Keratinocyte (primary cell): ENCODE measurements at regions not wholly inside any gene's neighbourhood (a gene's known extent, or its start where the extent isn't known, plus 50 kb on each side); places are given as distances from the start of the nearest gene placed in this dataset.

Source experiments
- DNase-seq: peaks from one replicate; pipeline ENCODE4 v3.0.0-alpha.2; 2011; ENCODE audit warnings: low read depth, missing footprints, low spot score
- FAIRE-seq: peaks from 2 replicates; lab custom pipeline; 2011; peaks lifted over from hg19 to GRCh38; lab: Jason Lieb, UNC
- H2AFZ ChIP-seq: 2 replicates; pipeline ENCODE4 v1.6.0; 2012; ENCODE audit warnings: low read length, control low read depth, inconsistent platforms; ENCODE audit not compliant: control insufficient read depth
- H3K27ac ChIP-seq: 2 replicates; pipeline ENCODE4 v1.5.1; 2011; ENCODE audit warnings: low read length; ENCODE audit not compliant: control insufficient read depth, insufficient read depth
- H3K27me3 ChIP-seq: 3 replicates; pipeline ENCODE4 v1.6.0; 2011; ENCODE audit warnings: low read length; ENCODE audit not compliant: control insufficient read depth, insufficient read depth; ENCODE audit errors: extremely low read depth
- H3K36me3 ChIP-seq, 2 experiments: 2 replicates in 1 of 2; 3 replicates in 1 of 2; pipeline ENCODE4 v1.5.1; 2011; ENCODE audit warnings: low read length in 2 of 2, mild to moderate bottlenecking in 1 of 2; ENCODE audit not compliant: control insufficient read depth in 2 of 2, insufficient read depth in 2 of 2; ENCODE audit errors: extremely low read depth in 1 of 2
- H3K4me1 ChIP-seq: 3 replicates; pipeline ENCODE4 v1.5.1; 2011; ENCODE audit warnings: low read length; ENCODE audit not compliant: control insufficient read depth, insufficient read depth; ENCODE audit errors: extremely low read depth
- H3K4me2 ChIP-seq: 3 replicates; pipeline ENCODE4 v1.6.0; 2011; ENCODE audit warnings: low read depth, low read length; ENCODE audit not compliant: control insufficient read depth, insufficient read depth; ENCODE audit errors: extremely low read depth
- H3K4me3 ChIP-seq, 3 experiments: fragments of 200-600 bp in 1 of 3; sonication (generic) in 1 of 3; 2 replicates in 2 of 3; 3 replicates in 1 of 3; pipeline ENCODE4 v1.5.1; 2011 to 2016; ENCODE audit warnings: low read length in 3 of 3, mild to moderate bottlenecking in 3 of 3, control low read depth in 2 of 3, inconsistent platforms in 1 of 3, low read depth in 1 of 3, mixed read lengths in 1 of 3, mixed run types in 1 of 3, moderate library complexity in 1 of 3; ENCODE audit not compliant: control insufficient read depth in 2 of 3, insufficient read depth in 2 of 3; ENCODE audit errors: extremely low read depth in 1 of 3
- H3K79me2 ChIP-seq: 2 replicates; pipeline ENCODE4 v1.6.0; 2012; ENCODE audit warnings: low read length; ENCODE audit not compliant: control insufficient read depth, insufficient read depth
- H3K9ac ChIP-seq: 3 replicates; pipeline ENCODE4 v1.6.0; 2011; ENCODE audit warnings: low read length; ENCODE audit not compliant: control insufficient read depth, insufficient read depth; ENCODE audit errors: extremely low read depth
- H3K9me1 ChIP-seq: 3 replicates; pipeline ENCODE4 v1.6.0; 2011; ENCODE audit warnings: low read length; ENCODE audit not compliant: control insufficient read depth, insufficient read depth; ENCODE audit errors: extremely low read depth
- H3K9me3 ChIP-seq: 2 replicates; pipeline ENCODE4 v1.5.1; 2012; ENCODE audit warnings: low read depth, low read length; ENCODE audit not compliant: control insufficient read depth
- H4K20me1 ChIP-seq: 3 replicates; pipeline ENCODE4 v1.6.0; 2011; ENCODE audit warnings: low read length; ENCODE audit not compliant: control insufficient read depth, insufficient read depth; ENCODE audit errors: extremely low read depth
- CTCF ChIP-seq, 3 experiments: IDR thresholded peaks in 1 of 3; conservative IDR thresholded peaks in 1 of 3; optimal IDR thresholded peaks in 1 of 3; 2 replicates in 2 of 3; 3 replicates in 1 of 3; pipeline versions ENCODE3 to v1.5.1; 2011; ENCODE audit warnings: low read length in 3 of 3, mild to moderate bottlenecking in 3 of 3, moderate library complexity in 2 of 3, control low read depth in 1 of 3, inconsistent platforms in 1 of 3; ENCODE audit not compliant: insufficient read depth in 2 of 3; ENCODE audit errors: extremely low read depth in 1 of 3
- EZH2 ChIP-seq: IDR thresholded peaks from one replicate; pipeline ENCODE4 v1.6.1; 2012; ENCODE audit warnings: inconsistent platforms, mild to moderate bottlenecking, low read length, moderate library complexity
- dilution Hi-C: fragments of 300-500 bp; cut with MboI; formaldehyde crosslinking; loops from one replicate; pipeline ENCODE4 v1.7.0; 2020; ENCODE audit warnings: low sequenced_read_pairs; ENCODE audit not compliant: extremely low pct_ligation_motif_present

DNA sequence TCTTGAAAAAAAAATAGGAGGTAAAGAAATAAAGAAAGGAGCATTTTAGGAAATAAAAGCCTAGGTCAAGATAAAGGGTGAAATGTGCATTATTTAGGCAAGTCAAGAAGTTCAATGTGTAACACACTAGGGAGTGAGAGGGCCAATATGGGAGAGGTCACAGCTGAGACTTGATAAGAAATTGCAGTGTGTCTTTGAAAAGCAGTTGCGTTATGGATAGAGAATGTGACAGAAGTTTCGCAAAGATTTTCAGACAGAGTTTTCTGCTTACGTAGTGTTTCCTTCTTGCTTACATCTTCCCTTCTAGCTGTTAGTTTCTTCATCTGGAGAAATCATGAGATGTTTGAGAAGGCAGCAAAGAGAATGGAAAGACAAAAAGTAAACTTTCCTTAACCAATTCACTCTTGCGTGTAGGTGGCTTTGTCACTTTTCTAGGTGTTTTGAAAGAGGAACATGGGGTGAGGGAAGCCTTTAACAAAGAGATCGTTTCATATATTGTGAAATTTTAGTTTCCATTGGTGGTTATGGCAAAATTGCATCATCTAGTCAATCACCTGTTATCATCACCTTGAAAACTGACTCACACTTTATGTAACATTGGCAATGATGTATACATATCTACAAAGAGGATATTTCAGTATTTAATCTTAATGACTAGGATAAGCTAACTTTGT lies 975.5 kb downstream of the OLFM4 start:
- Histone ChIP-seq H3K9me1 (no peaks in the 10 kb centered on the region), H3K27ac (no peak overlapping the region), H3K4me3 (no peak overlapping the region), H3K36me3 (no peaks in the 10 kb centered on the region), H3K9me3 (no peaks in the 10 kb centered on the region), H4K20me1 (no peaks in the 10 kb centered on the region), H3K4me2 (no peak overlapping the region), H2AFZ (no peak overlapping the region), H3K27me3 (no peaks in the 10 kb centered on the region), H3K9ac (no peak overlapping the region), H3K79me2 (no peaks in the 10 kb centered on the region), H3K4me1 (no peaks in the 10 kb centered on the region)
- DNase-seq (no peak), FAIRE-seq (no peak)
- dilution Hi-C loops = no loop called here
- TF ChIP-seq EZH2 = no peak
- no peak for TF ChIP-seq CTCF (optimal IDR thresholded peaks at IDR 0.05 in 1 of 3, IDR thresholded peaks at IDR 0.05 in 1 of 3, conservative IDR thresholded peaks at IDR 0.05 in 1 of 3; ENCODE audit: extremely low read depth in 1 of 3, insufficient read depth in 2 of 3, low read length in 3 of 3)

GRCh38 chr13:54016542-54016941 lies 987.9 kb downstream of the OLFM4 start:
- FAIRE-seq (no peak), DNase-seq (no peak)
- dilution Hi-C loops = no loop called here
- Histone ChIP-seq H3K27ac (no peak overlapping the region), H4K20me1 (no peaks in the 10 kb centered on the region), H3K4me2 (no peak overlapping the region), H3K9ac (no peak overlapping the region), H3K9me1 (no peaks in the 10 kb centered on the region), H3K4me3 (no peak overlapping the region), H2AFZ (no peak overlapping the region), H3K27me3 (no peaks in the 10 kb centered on the region), H3K36me3 (no peaks in the 10 kb centered on the region), H3K4me1 (no peaks in the 10 kb centered on the region), H3K79me2 (no peaks in the 10 kb centered on the region), H3K9me3 (no peaks in the 10 kb centered on the region)
- no peak for TF ChIP-seq EZH2
- TF ChIP-seq CTCF (optimal IDR thresholded peaks at IDR 0.05 in 1 of 3, IDR thresholded peaks at IDR 0.05 in 1 of 3, conservative IDR thresholded peaks at IDR 0.05 in 1 of 3; ENCODE audit: extremely low read depth in 1 of 3, insufficient read depth in 2 of 3, low read length in 3 of 3) = no peak
